Testis (tissue), 2 donors: ENCODE measurements at regions not wholly inside any gene's neighbourhood (a gene's known extent, or its start where the extent isn't known, plus 50 kb on each side); places are given as distances from the start of the nearest gene placed in this dataset.
A peak's percentile ranks its signal among the peaks of the same experiment; 100 is the strongest.

Experiments used
- DNase-seq: peaks from one replicate; pipeline ENCODE4 v3.0.0-alpha.2; 2019
- H3K27ac ChIP-seq, 2 donors: fragments of 200-600 bp; sonication (generic); one replicate each; pipeline ENCODE4 v1.5.1; 2019
- H3K27me3 ChIP-seq: fragments of 200-600 bp; sonication (generic); one replicate; pipeline ENCODE4 v1.5.1; 2019
- H3K36me3 ChIP-seq: fragments of 200-600 bp; sonication (generic); one replicate; pipeline ENCODE4 v1.5.1; 2017; ENCODE audit warnings: low read depth; ENCODE audit errors: missing control alignments
- H3K4me1 ChIP-seq: fragments of 200-600 bp; sonication (generic); one replicate; pipeline ENCODE4 v1.5.1; 2019
- H3K4me3 ChIP-seq, 2 donors: fragments of 200-600 bp; sonication (generic); one replicate each; pipeline ENCODE4 v1.5.1; 2017 to 2019
- H3K9me3 ChIP-seq: fragments of 200-600 bp; sonication (generic); one replicate; pipeline ENCODE4 v1.5.1; 2017
- POLR2A ChIP-seq: fragments of 450-650 bp; IDR thresholded peaks from one replicate; pipeline ENCODE4 v1.6.1; 2017; ENCODE audit warnings: antibody characterized with exemption, mild to moderate bottlenecking, moderate library complexity
- WGBS, 2 donors: methylation state at CpG; one replicate each; pipeline ENCODE4 v1.1.5; 2018; 5-methylcytosine and 5-hydroxymethylcytosine counted together
- intact Hi-C: fragments of 100-400 bp; cut with DNase I; formaldehyde crosslinking; loops from one replicate; pipeline ENCODE4 v1.15.1; 2023; ENCODE audit warnings: low total_unique reads
- TF ChIP-seq, protein P1 (sequence below), 3 experiments: fragments of 450-650 bp in 2 of 3; fragments of 200-600 bp in 1 of 3; sonication (generic) in 1 of 3; IDR thresholded peaks; one replicate each; pipeline ENCODE4 v1.5.1; 2016 to 2019; ENCODE audit warnings: antibody characterized with exemption in 3 of 3, mild to moderate bottlenecking in 2 of 3, moderate library complexity in 1 of 3

DNA sequence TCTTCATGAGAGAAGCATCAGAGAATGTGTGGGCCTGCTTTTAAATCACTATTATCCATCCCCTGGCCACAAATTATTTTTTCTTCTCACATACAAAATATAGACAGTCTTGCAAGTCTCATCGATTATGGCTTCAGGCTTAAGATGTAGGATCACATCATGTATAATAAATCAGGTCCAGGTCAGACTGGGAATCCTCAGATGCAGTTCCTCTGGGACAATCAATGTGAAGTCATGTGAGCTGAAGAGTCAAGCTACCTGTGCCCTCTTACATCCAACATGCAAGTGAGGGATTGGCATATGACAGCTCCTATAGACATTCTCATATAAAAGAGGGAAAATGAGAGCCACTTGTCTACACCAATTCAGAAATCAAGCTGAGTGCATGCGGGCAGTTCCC, 631.8 kb downstream of the PTPRU start:
- no peaks in the 10 kb centered on the region for H3K4me1 ChIP-seq
- no peaks in the 10 kb centered on the region for H3K36me3 ChIP-seq
- no peak overlapping the region for H3K4me3 ChIP-seq
- DNase-seq: no peak
- intact Hi-C loops: no loop called here
- H3K27me3 ChIP-seq: no peaks in the 10 kb centered on the region
- no peak overlapping the region for H3K27ac ChIP-seq
- no peaks in the 10 kb centered on the region for H3K9me3 ChIP-seq
- WGBS, 2 donors: 79 to 85% methylated on average over 2 of the region's 2 CpGs
- TF ChIP-seq, protein P1, sequence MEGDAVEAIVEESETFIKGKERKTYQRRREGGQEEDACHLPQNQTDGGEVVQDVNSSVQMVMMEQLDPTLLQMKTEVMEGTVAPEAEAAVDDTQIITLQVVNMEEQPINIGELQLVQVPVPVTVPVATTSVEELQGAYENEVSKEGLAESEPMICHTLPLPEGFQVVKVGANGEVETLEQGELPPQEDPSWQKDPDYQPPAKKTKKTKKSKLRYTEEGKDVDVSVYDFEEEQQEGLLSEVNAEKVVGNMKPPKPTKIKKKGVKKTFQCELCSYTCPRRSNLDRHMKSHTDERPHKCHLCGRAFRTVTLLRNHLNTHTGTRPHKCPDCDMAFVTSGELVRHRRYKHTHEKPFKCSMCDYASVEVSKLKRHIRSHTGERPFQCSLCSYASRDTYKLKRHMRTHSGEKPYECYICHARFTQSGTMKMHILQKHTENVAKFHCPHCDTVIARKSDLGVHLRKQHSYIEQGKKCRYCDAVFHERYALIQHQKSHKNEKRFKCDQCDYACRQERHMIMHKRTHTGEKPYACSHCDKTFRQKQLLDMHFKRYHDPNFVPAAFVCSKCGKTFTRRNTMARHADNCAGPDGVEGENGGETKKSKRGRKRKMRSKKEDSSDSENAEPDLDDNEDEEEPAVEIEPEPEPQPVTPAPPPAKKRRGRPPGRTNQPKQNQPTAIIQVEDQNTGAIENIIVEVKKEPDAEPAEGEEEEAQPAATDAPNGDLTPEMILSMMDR (IDR thresholded peaks at IDR 0.05): no peak
- no peak for TF ChIP-seq POLR2A

DNA sequence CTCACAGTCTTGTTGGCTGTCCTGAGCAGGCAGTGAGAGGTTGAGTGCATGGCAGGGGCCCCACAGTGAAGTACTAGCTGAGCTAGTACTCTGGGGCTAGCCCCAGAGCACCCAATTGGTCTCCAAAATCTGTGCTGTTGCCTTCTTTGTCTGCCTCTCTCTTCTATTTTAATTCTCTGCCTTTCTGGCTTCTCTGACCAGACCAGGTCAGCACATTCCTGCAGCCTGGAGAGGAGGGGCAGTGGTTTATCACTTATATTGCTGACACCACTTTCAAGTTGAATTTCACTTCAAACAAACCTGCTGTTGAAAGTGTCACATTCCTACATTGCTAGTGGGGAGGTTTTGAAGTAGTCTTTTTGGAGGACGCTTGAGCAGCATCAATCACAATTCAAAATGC, 628.7 kb downstream of the PTPRU start:
- no peak overlapping the region for H3K27ac ChIP-seq
- no peaks in the 10 kb centered on the region for H3K9me3 ChIP-seq
- H3K4me1 ChIP-seq: no peaks in the 10 kb centered on the region
- 19 to 30% methylated on average over 1 of the region's 1 CpG for WGBS, 2 donors
- intact Hi-C loops: no loop called here
- TF ChIP-seq POLR2A: no peak
- TF ChIP-seq, protein P1 (IDR thresholded peaks at IDR 0.05): no peak
- no peaks in the 10 kb centered on the region for H3K36me3 ChIP-seq
- DNase-seq: no peak
- peak overlapping the region in 1 of 2 donors; percentile 29 for H3K4me3 ChIP-seq
- no peaks in the 10 kb centered on the region for H3K27me3 ChIP-seq

DNA sequence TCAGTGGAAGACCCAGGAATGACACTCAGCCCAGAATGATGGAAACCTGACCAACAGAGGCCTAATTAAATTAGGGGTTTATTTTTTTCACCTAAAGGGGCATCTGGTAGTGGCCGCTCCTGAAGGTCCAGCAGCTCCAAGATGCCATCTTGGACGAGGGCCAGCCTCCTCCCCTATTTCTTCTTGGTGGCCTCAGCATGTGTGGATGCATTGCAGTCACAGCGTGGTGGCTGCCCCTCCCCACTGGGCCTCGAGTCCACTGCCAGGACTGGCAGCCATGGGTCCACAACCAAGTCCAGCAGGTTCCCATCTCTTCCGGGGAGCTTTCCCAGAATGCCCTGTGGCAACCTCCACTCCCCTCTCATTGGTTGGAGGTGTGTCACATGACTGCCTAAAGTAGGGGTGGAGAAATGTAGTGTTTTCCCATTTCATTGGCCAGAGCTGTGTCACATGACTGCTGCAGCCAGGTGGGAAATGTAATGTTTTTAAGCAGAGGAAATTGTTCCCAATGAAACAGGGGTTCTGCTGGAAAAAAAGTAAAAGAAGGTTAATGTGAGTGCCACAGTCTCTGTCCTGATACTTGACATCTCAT, 628.2 kb downstream of the PTPRU start:
- Histone ChIP-seq H3K27ac (no peak overlapping the region), H3K27me3 (no peaks in the 10 kb centered on the region), H3K36me3 (no peaks in the 10 kb centered on the region), H3K4me1 (no peaks in the 10 kb centered on the region), H3K4me3 (peak overlapping the region in 1 of 2 donors; percentile 29), H3K9me3 (no peaks in the 10 kb centered on the region)
- DNase-seq: peak; percentile 70
- no peak for TF ChIP-seq POLR2A
- TF ChIP-seq, protein P1 (IDR thresholded peaks at IDR 0.05): no peak
- intact Hi-C loops: no loop called here
- 43 to 68% methylated on average over 4 to 5 of the region's 5 CpGs for WGBS, 2 donors

DNA sequence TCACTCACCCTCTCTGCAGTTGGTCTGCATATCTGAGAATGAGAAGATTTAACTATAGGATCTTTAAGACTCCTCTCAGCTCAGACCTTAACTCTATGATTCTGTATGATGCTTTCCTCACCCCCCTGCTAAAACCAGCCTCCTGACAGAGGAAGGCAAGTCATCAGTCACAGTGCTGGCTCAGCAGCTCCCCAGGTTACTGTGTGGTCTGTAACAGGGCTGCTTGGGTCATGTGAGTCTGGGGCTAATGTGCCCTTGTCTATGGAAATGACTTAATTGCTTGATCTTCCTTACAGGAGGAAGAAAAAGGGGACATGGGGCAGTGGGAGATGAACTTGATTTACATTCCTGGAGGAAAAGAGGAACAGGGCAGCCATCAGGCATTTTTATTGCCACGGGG, 625.6 kb downstream of the PTPRU start:
- Histone ChIP-seq H3K4me1 (peaks cover 6% of the 10 kb centered on the region), H3K9me3 (no peaks in the 10 kb centered on the region), H3K4me3 (no peak overlapping the region), H3K27me3 (no peaks in the 10 kb centered on the region), H3K36me3 (no peaks in the 10 kb centered on the region), H3K27ac (no peak overlapping the region)
- TF ChIP-seq POLR2A: no peak
- TF ChIP-seq, protein P1 (IDR thresholded peaks at IDR 0.05): no peak
- 87 to 100% methylated on average over 1 of the region's 1 CpG for WGBS, 2 donors
- intact Hi-C loops: no loop called here
- no peak for DNase-seq

DNA sequence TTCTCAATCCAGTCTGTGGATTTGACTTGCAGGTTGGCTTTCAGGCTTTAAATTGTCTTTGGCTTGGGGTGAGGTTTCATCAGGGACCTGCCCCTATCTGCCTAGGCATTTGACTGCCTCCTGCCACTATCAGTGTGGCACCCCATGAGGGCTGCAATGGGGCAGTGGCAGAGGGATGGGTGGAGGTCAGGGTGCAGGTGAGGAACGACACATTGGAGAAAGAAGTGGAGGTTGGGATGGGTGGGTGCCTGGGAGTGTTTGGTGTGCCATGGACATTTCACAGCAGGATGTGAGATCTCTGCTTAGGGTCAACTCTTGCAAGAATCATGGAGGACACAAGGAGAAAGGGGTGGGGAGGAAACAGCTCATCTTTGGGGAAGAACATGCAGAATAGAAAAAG, 625.1 kb downstream of the PTPRU start:
- H3K4me1 ChIP-seq: peaks cover 9% of the 10 kb centered on the region
- DNase-seq: no peak
- H3K4me3 ChIP-seq: no peak overlapping the region
- intact Hi-C loops: no loop called here
- no peaks in the 10 kb centered on the region for H3K36me3 ChIP-seq
- no peak overlapping the region for H3K27ac ChIP-seq
- WGBS, 2 donors: 89 to 90% methylated on average over 1 of the region's 1 CpG
- TF ChIP-seq POLR2A: no peak
- TF ChIP-seq, protein P1 (IDR thresholded peaks at IDR 0.05): no peak
- no peaks in the 10 kb centered on the region for H3K9me3 ChIP-seq
- H3K27me3 ChIP-seq: no peaks in the 10 kb centered on the region
